SK-N-SH treated with all-trans-retinoic acid at 6 μM for 48 hours (cell line): ENCODE measurements at regions not wholly inside any gene's neighbourhood (a gene's known extent, or its start where the extent isn't known, plus 50 kb on each side); places are given as distances from the start of the nearest gene placed in this dataset.

Experiments
- ATAC-seq: fragments of 200-7000 bp; cut with Tn5 transposase; 3 replicates; pipeline ENCODE4 v1.9.1; 2020; ENCODE audit warnings: mild to moderate bottlenecking, moderate library complexity
- ARNTL ChIP-seq: fragments of 450-650 bp; formaldehyde crosslinking; IDR thresholded peaks from 2 replicates; pipeline ENCODE4 v1.5.0; 2020; ENCODE audit warnings: low read depth, mild to moderate bottlenecking, moderate library complexity, borderline replicate concordance
- BACH2 ChIP-seq: fragments of 250-450 bp; sonication (Bioruptor Pico); IDR thresholded peaks from 2 replicates; pipeline ENCODE4 v1.9.0; 2021; ENCODE audit warnings: mild to moderate bottlenecking, borderline replicate concordance
- CREB5 ChIP-seq: fragments of 250-450 bp; sonication (Bioruptor Pico); IDR thresholded peaks from 2 replicates; pipeline ENCODE4 v1.5.1; 2020; ENCODE audit warnings: low read depth, mild to moderate bottlenecking, moderate library complexity
- CSDC2 ChIP-seq: fragments of 250-450 bp; sonication (Bioruptor Pico); IDR thresholded peaks from 2 replicates; pipeline ENCODE4 v1.5.0; 2020; ENCODE audit warnings: mild to moderate bottlenecking, moderate library complexity
- CSRNP3 ChIP-seq: fragments of 250-450 bp; sonication (Bioruptor Pico); IDR thresholded peaks from 2 replicates; pipeline ENCODE4 v1.5.1; 2021; ENCODE audit warnings: mild to moderate bottlenecking, moderate library complexity
- ESRRG ChIP-seq: fragments of 250-450 bp; sonication (Bioruptor Pico); IDR thresholded peaks from 2 replicates; pipeline ENCODE4 v1.6.1; 2021; ENCODE audit warnings: mild to moderate bottlenecking
- GLIS3 ChIP-seq: fragments of 250-450 bp; sonication (Bioruptor Pico); IDR thresholded peaks from 2 replicates; pipeline ENCODE4 v1.5.0; 2020; ENCODE audit warnings: mild to moderate bottlenecking, moderate library complexity
- ISL1 ChIP-seq: fragments of 250-450 bp; sonication (Bioruptor Pico); IDR thresholded peaks from 2 replicates; pipeline ENCODE4 v2.1.2; 2022; ENCODE audit warnings: mild to moderate bottlenecking, moderate library complexity
- OSR1 ChIP-seq: fragments of 250-450 bp; sonication (Bioruptor Pico); IDR thresholded peaks from 2 replicates; pipeline ENCODE4 v1.8.0; 2022; ENCODE audit warnings: moderate library complexity, mild to moderate bottlenecking, inconsistent platforms
- PATZ1 ChIP-seq: fragments of 250-450 bp; sonication (Bioruptor Pico); IDR thresholded peaks from 2 replicates; pipeline ENCODE4 v1.8.0; 2020; ENCODE audit warnings: mild to moderate bottlenecking, moderate library complexity, borderline replicate concordance
- POU6F1 ChIP-seq: fragments of 250-450 bp; sonication (Bioruptor Pico); IDR thresholded peaks from 2 replicates; pipeline ENCODE4 v1.8.0; 2021; ENCODE audit warnings: low read depth, mild to moderate bottlenecking, moderate library complexity, borderline replicate concordance
- PPARA ChIP-seq: fragments of 250-450 bp; sonication (Bioruptor Pico); IDR thresholded peaks from 2 replicates; pipeline ENCODE4 v1.5.0; 2020; ENCODE audit warnings: mild to moderate bottlenecking, borderline replicate concordance
- SNAI2 ChIP-seq: fragments of 250-450 bp; sonication (Bioruptor Pico); IDR thresholded peaks from 2 replicates; pipeline ENCODE4 v1.5.0; 2020; ENCODE audit warnings: mild to moderate bottlenecking, moderate library complexity
- TCF4 ChIP-seq: fragments of 250-450 bp; sonication (Bioruptor Pico); IDR thresholded peaks from 2 replicates; pipeline ENCODE4 v1.8.0; 2021; ENCODE audit warnings: mild to moderate bottlenecking, moderate library complexity, borderline replicate concordance
- TOX ChIP-seq: fragments of 250-450 bp; sonication (Bioruptor Pico); IDR thresholded peaks from 2 replicates; pipeline ENCODE4 v1.8.0; 2021; ENCODE audit warnings: mild to moderate bottlenecking, moderate library complexity, borderline replicate concordance
- TSHZ2 ChIP-seq: fragments of 250-450 bp; sonication (Bioruptor Pico); IDR thresholded peaks from 2 replicates; pipeline ENCODE4 v1.5.0; 2020; ENCODE audit warnings: mild to moderate bottlenecking, moderate library complexity
- ZC3H10 ChIP-seq: fragments of 250-450 bp; sonication (Bioruptor Pico); IDR thresholded peaks from 2 replicates; pipeline ENCODE4 v1.5.1; 2021; ENCODE audit warnings: mild to moderate bottlenecking, moderate library complexity
- ZFP3 ChIP-seq: fragments of 250-450 bp; sonication (Bioruptor Pico); IDR thresholded peaks from 2 replicates; pipeline ENCODE4 v1.5.0; 2020; ENCODE audit warnings: mild to moderate bottlenecking, moderate library complexity
- ZFP30 ChIP-seq: fragments of 450-650 bp; formaldehyde crosslinking; IDR thresholded peaks from 2 replicates; pipeline ENCODE4 v1.5.0; 2022; ENCODE audit warnings: mild to moderate bottlenecking, moderate library complexity
- ZNF565 ChIP-seq: fragments of 450-650 bp; formaldehyde crosslinking; conservative IDR thresholded peaks from 2 replicates; pipeline ENCODE4 v1.5.0; 2020; ENCODE audit warnings: low read depth, mild to moderate bottlenecking, moderate library complexity
- ZNF70 ChIP-seq: fragments of 450-650 bp; formaldehyde crosslinking; IDR thresholded peaks from 2 replicates; pipeline ENCODE4 v1.5.0; 2020; ENCODE audit warnings: mild to moderate bottlenecking, moderate library complexity
- ZNF8 ChIP-seq: fragments of 450-650 bp; formaldehyde crosslinking; IDR thresholded peaks from 2 replicates; pipeline ENCODE4 v1.5.0; 2020; ENCODE audit warnings: mild to moderate bottlenecking, moderate library complexity

- no peak for TF ChIP-seq TCF4 (CRISPR knock-in tag)
- TF ChIP-seq ZC3H10 (CRISPR knock-in tag): no peak
- TF ChIP-seq CSRNP3 (CRISPR knock-in tag): no peak
- no peak for TF ChIP-seq PATZ1 (CRISPR knock-in tag)
- TF ChIP-seq OSR1 (CRISPR knock-in tag): no peak
- no peak for TF ChIP-seq TSHZ2 (CRISPR knock-in tag)
- no peak for TF ChIP-seq ZFP30
- no peak for TF ChIP-seq ZNF8 (CRISPR knock-in tag)
- TF ChIP-seq GLIS3: no peak
- TF ChIP-seq TOX: no peak
- TF ChIP-seq ZNF70 (CRISPR knock-in tag): no peak
- no peak for TF ChIP-seq ISL1
- no peak for TF ChIP-seq ESRRG (CRISPR knock-in tag)
- TF ChIP-seq SNAI2 (CRISPR knock-in tag): no peak
- no peak for TF ChIP-seq CSDC2 (CRISPR knock-in tag)
- no peak for TF ChIP-seq POU6F1 (CRISPR knock-in tag)
- TF ChIP-seq BACH2: no peak
- TF ChIP-seq ZFP3: no peak
- no peak for TF ChIP-seq ARNTL (CRISPR knock-in tag)
- no peak for ATAC-seq
Observed at GRCh38 chr1:5645929-5646328, 346.3 kb downstream of the NPHP4 start.

GRCh38 chr1:5645135-5645399, 347.2 kb downstream of the NPHP4 start:
- no peak for ATAC-seq
- no peak for TF ChIP-seq TCF4 (CRISPR knock-in tag)
- no peak for TF ChIP-seq ARNTL (CRISPR knock-in tag)
- TF ChIP-seq BACH2: no peak
- TF ChIP-seq TSHZ2 (CRISPR knock-in tag): no peak
- no peak for TF ChIP-seq POU6F1 (CRISPR knock-in tag)
- no peak for TF ChIP-seq ZNF70 (CRISPR knock-in tag)
- no peak for TF ChIP-seq GLIS3
- TF ChIP-seq CREB5 (CRISPR knock-in tag): no peak
- no peak for TF ChIP-seq PPARA
- no peak for TF ChIP-seq ESRRG (CRISPR knock-in tag)
- TF ChIP-seq ISL1: no peak
- no peak for TF ChIP-seq ZNF565 (CRISPR knock-in tag)
- TF ChIP-seq ZFP30: no peak
- TF ChIP-seq ZFP3: no peak
- TF ChIP-seq SNAI2 (CRISPR knock-in tag): no peak
- no peak for TF ChIP-seq ZC3H10 (CRISPR knock-in tag)
